Activated CD4-positive, alpha-beta T cell treated with anti-CD3 and anti-CD28 coated beads, Interleukin-2, Interleukin-4, amounts not matched to agents 100 ng/mL and 50 ng/mL, durations not matched to agents 16 hours and 8 hours (primary cell): ENCODE measurements at regions not wholly inside any gene's neighbourhood (a gene's known extent, or its start where the extent isn't known, plus 50 kb on each side); places are given as distances from the start of the nearest gene placed in this dataset.
A peak's percentile ranks its signal among the peaks of the same experiment; 100 is the strongest.

ENCODE experiments used
- DNase-seq: peaks from one replicate; pipeline ENCODE4 v3.0.0-alpha.2; 2020; ENCODE audit warnings: low spot score

- DNase-seq: no peak
Measured at GRCh38 chr6:125658136-125658535, 91.3 kb upstream of the HEY2 start.

GRCh38 chr6:125658759-125659431, 90.5 kb upstream of the HEY2 start:
- DNase-seq: no peak

GRCh38 chr6:125659887-125660286, 89.5 kb upstream of the HEY2 start:
- no peak for DNase-seq

GRCh38 chr6:125662296-125662695, 87.1 kb upstream of the HEY2 start:
- no peak for DNase-seq

- no peak for DNase-seq
Measured at GRCh38 chr6:125665295-125665814, 84.1 kb upstream of the HEY2 start.

GRCh38 chr6:125667326-125667725, 82.1 kb upstream of the HEY2 start:
- DNase-seq: no peak

GRCh38 chr6:125668071-125668470, 81.4 kb upstream of the HEY2 start:
- DNase-seq: no peak

- DNase-seq: no peak
Measured at GRCh38 chr6:125670568-125670967, 78.9 kb upstream of the HEY2 start.

- no peak for DNase-seq
Measured at GRCh38 chr6:125671323-125671722, 78.1 kb upstream of the HEY2 start.

GRCh38 chr6:125674230-125674629, 75.2 kb upstream of the HEY2 start:
- DNase-seq: no peak

- no peak for DNase-seq
Measured at GRCh38 chr6:125678601-125679000, 70.8 kb upstream of the HEY2 start.

GRCh38 chr6:125679128-125679527, 70.3 kb upstream of the HEY2 start:
- DNase-seq: no peak

GRCh38 chr6:125679651-125680050, 69.8 kb upstream of the HEY2 start:
- no peak for DNase-seq

GRCh38 chr6:125682939-125683338, 66.5 kb upstream of the HEY2 start:
- no peak for DNase-seq

GRCh38 chr6:125688138-125688537, 61.3 kb upstream of the HEY2 start:
- peak; percentile 9 for DNase-seq

- DNase-seq: no peak
Measured at GRCh38 chr6:125693480-125693879, 56.0 kb upstream of the HEY2 start.

- no peak for DNase-seq
Measured at GRCh38 chr6:125699591-125699990, 49.8 kb upstream of the HEY2 start.
